GM21529 (cell line): ENCODE measurements at regions not wholly inside any gene's neighbourhood (a gene's known extent, or its start where the extent isn't known, plus 50 kb on each side); places are given as distances from the start of the nearest gene placed in this dataset.

ENCODE experiments used
- ATAC-seq: cut with Tn5 transposase; IDR thresholded peaks from one replicate; pipeline ENCODE4 v1.9.1; 2021; ENCODE audit not compliant: unreplicated experiment

DNA sequence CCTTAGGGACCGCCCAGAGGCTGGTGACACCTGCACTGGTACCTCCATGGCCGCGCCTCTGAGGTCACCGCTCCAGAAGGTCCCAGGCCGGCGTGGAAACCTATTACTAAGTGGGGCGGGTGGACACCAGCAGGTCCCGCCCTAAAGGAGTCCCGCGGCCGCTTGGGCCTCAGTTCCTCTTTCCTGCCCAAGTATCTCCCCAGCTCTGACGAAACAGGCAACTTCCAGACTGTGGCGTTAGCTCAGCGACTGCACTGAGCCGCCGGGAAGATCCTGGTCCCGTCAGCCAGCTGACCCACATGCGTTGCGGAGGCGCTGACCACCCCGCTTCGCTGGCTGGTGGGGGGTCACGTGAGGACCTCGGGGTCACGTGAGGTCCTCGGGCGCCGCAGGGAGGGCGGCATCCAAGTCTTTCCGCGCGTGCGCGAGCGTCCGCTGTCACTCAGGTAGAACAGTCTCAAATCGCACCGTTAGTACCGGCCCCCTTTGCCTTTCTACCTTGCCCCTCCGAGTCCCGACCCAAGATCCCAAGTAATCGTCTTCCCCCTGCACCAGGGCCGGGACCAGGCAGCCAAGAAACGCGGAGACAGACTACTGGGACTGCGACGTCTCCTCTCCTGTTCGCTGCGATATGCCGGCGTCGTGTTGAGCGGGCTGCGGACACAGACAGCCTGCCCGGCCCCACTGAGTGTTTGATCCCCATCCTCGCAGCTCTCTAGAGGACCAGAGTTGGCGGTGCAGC, 53.7 kb upstream of the KDM4C start:
- peak; percentile 84 for ATAC-seq

GRCh38 chr9:6702707-6703106, 55.1 kb upstream of the KDM4C start:
- ATAC-seq: no peak

DNA sequence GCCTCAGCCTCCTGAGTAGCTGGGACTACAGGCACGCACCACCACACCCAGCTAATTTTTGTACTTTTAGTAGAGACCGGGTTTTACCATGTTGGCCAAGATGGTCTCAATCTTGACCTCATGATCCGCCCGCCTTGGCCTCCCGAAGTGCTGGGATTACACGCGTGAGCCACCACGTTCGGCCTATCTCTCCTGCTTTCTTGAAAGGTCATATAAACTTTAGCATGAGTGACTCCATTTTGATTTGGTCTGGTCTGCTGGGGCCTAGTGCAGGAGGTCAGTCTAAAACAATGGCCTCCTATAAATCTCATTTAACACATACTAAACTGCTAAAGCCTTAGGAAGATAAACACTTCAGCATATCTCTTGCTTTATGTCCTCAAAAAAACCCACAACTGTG, 50.6 kb upstream of the GLDC start:
- no peak for ATAC-seq

- ATAC-seq: no peak
Observed at GRCh38 chr9:6695121-6695814, 49.7 kb upstream of the GLDC start.
